ENCODE measurements at regions not wholly inside any gene's neighbourhood (a gene's known extent, or its start where the extent isn't known, plus 50 kb on each side); places are given as distances from the start of the nearest gene placed in this dataset.

- H3K9me3 Mint-ChIP-seq: peaks cover 5% of the 10 kb centered on the region
- ChIA-PET CTCF (no interaction called here), POLR2A (no interaction called here)
- no peak for DNase-seq
- no peak overlapping the region for H3K4me3 Mint-ChIP-seq
- no peak overlapping the region for H3K27ac Mint-ChIP-seq
- no peaks in the 10 kb centered on the region for H3K4me1 Mint-ChIP-seq
- H3K36me3 Mint-ChIP-seq (ENCODE audit: low read depth): no peaks in the 10 kb centered on the region
- H3K27me3 Mint-ChIP-seq: no peaks in the 10 kb centered on the region
These were observed 59.8 kb downstream of the SOX11 start for GRCh38 chr2:5751873-5752482.

GRCh38 chr2:5756272-5756671, 64.1 kb downstream of the SOX11 start:
- Mint-ChIP-seq H3K9me3 (peaks cover 5% of the 10 kb centered on the region), H3K27ac (no peak overlapping the region), H3K4me3 (no peak overlapping the region), H3K27me3 (no peaks in the 10 kb centered on the region), H3K4me1 (no peaks in the 10 kb centered on the region), H3K36me3 (ENCODE audit: low read depth) (no peaks in the 10 kb centered on the region)
- no peak for DNase-seq
- ChIA-PET CTCF (no interaction called here), POLR2A (no interaction called here)

GRCh38 chr2:5758346-5758745, 66.2 kb downstream of the SOX11 start:
- H3K9me3 Mint-ChIP-seq: peaks cover 9% of the 10 kb centered on the region

GRCh38 chr2:5759949-5760348, 67.8 kb downstream of the SOX11 start:
- Mint-ChIP-seq H3K4me1 (no peaks in the 10 kb centered on the region), H3K9me3 (peaks cover 7% of the 10 kb centered on the region), H3K27ac (no peak overlapping the region), H3K4me3 (no peak overlapping the region), H3K36me3 (ENCODE audit: low read depth) (no peaks in the 10 kb centered on the region), H3K27me3 (no peaks in the 10 kb centered on the region)
- CTCF ChIA-PET: no interaction called here
- DNase-seq: no peak
- POLR2A ChIA-PET: no interaction called here

More at GRCh38 chr2:5758346-5758745, 66.2 kb downstream of the SOX11 start:
- POLR2A ChIA-PET: no interaction called here
- H3K4me1 Mint-ChIP-seq: no peaks in the 10 kb centered on the region
- no peaks in the 10 kb centered on the region for H3K27me3 Mint-ChIP-seq
- no peak overlapping the region for H3K4me3 Mint-ChIP-seq
- DNase-seq: no peak
- no peaks in the 10 kb centered on the region for H3K36me3 Mint-ChIP-seq (ENCODE audit: low read depth)
- CTCF ChIA-PET: no interaction called here
- no peak overlapping the region for H3K27ac Mint-ChIP-seq

GRCh38 chr2:5763531-5763930, 71.3 kb downstream of the SOX11 start:
- Mint-ChIP-seq H3K36me3 (ENCODE audit: low read depth) (no peaks in the 10 kb centered on the region), H3K4me1 (no peaks in the 10 kb centered on the region), H3K27me3 (no peaks in the 10 kb centered on the region), H3K4me3 (no peak overlapping the region), H3K9me3 (peaks cover 4% of the 10 kb centered on the region), H3K27ac (no peak overlapping the region)
- ChIA-PET POLR2A (no interaction called here), CTCF (no interaction called here)
- no peak for DNase-seq

GRCh38 chr2:5764041-5764440, 71.9 kb downstream of the SOX11 start:
- Mint-ChIP-seq H3K9me3 (peaks cover 4% of the 10 kb centered on the region), H3K4me1 (no peaks in the 10 kb centered on the region)

GRCh38 chr2:5766056-5766455, 73.9 kb downstream of the SOX11 start:
- H3K27me3 Mint-ChIP-seq: no peaks in the 10 kb centered on the region
- H3K27ac Mint-ChIP-seq: no peak overlapping the region
- no peak overlapping the region for H3K4me3 Mint-ChIP-seq
- H3K9me3 Mint-ChIP-seq: peaks cover 4% of the 10 kb centered on the region
- no peaks in the 10 kb centered on the region for H3K4me1 Mint-ChIP-seq
- H3K36me3 Mint-ChIP-seq (ENCODE audit: low read depth): no peaks in the 10 kb centered on the region
- ChIA-PET CTCF (no interaction called here), POLR2A (no interaction called here)
- DNase-seq: no peak

More at GRCh38 chr2:5764041-5764440, 71.9 kb downstream of the SOX11 start:
- POLR2A ChIA-PET: no interaction called here
- Mint-ChIP-seq H3K36me3 (ENCODE audit: low read depth) (no peaks in the 10 kb centered on the region), H3K27ac (no peak overlapping the region), H3K4me3 (no peak overlapping the region), H3K27me3 (no peaks in the 10 kb centered on the region)
- CTCF ChIA-PET: no interaction called here
- no peak for DNase-seq

- no peak overlapping the region for H3K4me3 Mint-ChIP-seq
- ChIA-PET POLR2A (no interaction called here), CTCF (no interaction called here)
- peaks cover 4% of the 10 kb centered on the region for H3K9me3 Mint-ChIP-seq
- H3K27ac Mint-ChIP-seq: no peak overlapping the region
- no peaks in the 10 kb centered on the region for H3K27me3 Mint-ChIP-seq
- H3K4me1 Mint-ChIP-seq: no peaks in the 10 kb centered on the region
- H3K36me3 Mint-ChIP-seq (ENCODE audit: low read depth): no peaks in the 10 kb centered on the region
- DNase-seq: no peak
These were observed 74.4 kb downstream of the SOX11 start for GRCh38 chr2:5766561-5766960.

GRCh38 chr2:5777131-5777535, 84.9 kb downstream of the SOX11 start:
- DNase-seq: no peak
- H3K4me3 Mint-ChIP-seq: no peak overlapping the region
- no peak overlapping the region for H3K27ac Mint-ChIP-seq
- no peaks in the 10 kb centered on the region for H3K36me3 Mint-ChIP-seq (ENCODE audit: low read depth)
- no peaks in the 10 kb centered on the region for H3K27me3 Mint-ChIP-seq
- ChIA-PET POLR2A (no interaction called here), CTCF (no interaction called here)
- H3K9me3 Mint-ChIP-seq: peaks cover 2% of the 10 kb centered on the region
- no peaks in the 10 kb centered on the region for H3K4me1 Mint-ChIP-seq

- no peak overlapping the region for H3K4me3 Mint-ChIP-seq
- no peaks in the 10 kb centered on the region for H3K4me1 Mint-ChIP-seq
- CTCF ChIA-PET: no interaction called here
- no peak overlapping the region for H3K27ac Mint-ChIP-seq
- DNase-seq: no peak
- H3K27me3 Mint-ChIP-seq: no peaks in the 10 kb centered on the region
- H3K36me3 Mint-ChIP-seq (ENCODE audit: low read depth): no peaks in the 10 kb centered on the region
- POLR2A ChIA-PET: no interaction called here
- no peaks in the 10 kb centered on the region for H3K9me3 Mint-ChIP-seq
These were observed 89.5 kb downstream of the SOX11 start for GRCh38 chr2:5781679-5782078.

- no peak for DNase-seq
- ChIA-PET CTCF (no interaction called here), POLR2A (no interaction called here)
- Mint-ChIP-seq H3K4me1 (no peaks in the 10 kb centered on the region), H3K9me3 (peaks cover under 1% of the 10 kb centered on the region), H3K36me3 (ENCODE audit: low read depth) (no peaks in the 10 kb centered on the region), H3K4me3 (no peak overlapping the region), H3K27ac (no peak overlapping the region), H3K27me3 (no peaks in the 10 kb centered on the region)
These were observed 89.9 kb downstream of the SOX11 start for GRCh38 chr2:5782103-5782502.

- CTCF ChIA-PET: no interaction called here
- DNase-seq: no peak
- H3K4me3 Mint-ChIP-seq: no peak overlapping the region
- H3K27me3 Mint-ChIP-seq: no peaks in the 10 kb centered on the region
- H3K4me1 Mint-ChIP-seq: no peaks in the 10 kb centered on the region
- H3K27ac Mint-ChIP-seq: no peak overlapping the region
- POLR2A ChIA-PET: no interaction called here
- peaks cover 9% of the 10 kb centered on the region for H3K9me3 Mint-ChIP-seq
- H3K36me3 Mint-ChIP-seq (ENCODE audit: low read depth): no peaks in the 10 kb centered on the region
These were observed 96.3 kb downstream of the SOX11 start for GRCh38 chr2:5788447-5788846.

GRCh38 chr2:5791371-5791770, 99.2 kb downstream of the SOX11 start:
- no peak overlapping the region for H3K4me3 Mint-ChIP-seq

GRCh38 chr2:5794012-5794411, 101.8 kb downstream of the SOX11 start:
- CTCF ChIA-PET: no interaction called here
- POLR2A ChIA-PET: no interaction called here
- no peaks in the 10 kb centered on the region for H3K4me1 Mint-ChIP-seq
- H3K27ac Mint-ChIP-seq: no peak overlapping the region
- H3K27me3 Mint-ChIP-seq: no peaks in the 10 kb centered on the region
- no peaks in the 10 kb centered on the region for H3K36me3 Mint-ChIP-seq (ENCODE audit: low read depth)
- DNase-seq: no peak
- H3K4me3 Mint-ChIP-seq: no peak overlapping the region
- H3K9me3 Mint-ChIP-seq: peaks cover 12% of the 10 kb centered on the region

More at GRCh38 chr2:5791371-5791770, 99.2 kb downstream of the SOX11 start:
- Mint-ChIP-seq H3K27ac (no peak overlapping the region), H3K9me3 (peaks cover 15% of the 10 kb centered on the region), H3K36me3 (ENCODE audit: low read depth) (no peaks in the 10 kb centered on the region), H3K27me3 (no peaks in the 10 kb centered on the region), H3K4me1 (no peaks in the 10 kb centered on the region)
- ChIA-PET CTCF (no interaction called here), POLR2A (no interaction called here)
- DNase-seq: no peak

- H3K27me3 Mint-ChIP-seq: no peaks in the 10 kb centered on the region
- no peaks in the 10 kb centered on the region for H3K4me1 Mint-ChIP-seq
- H3K36me3 Mint-ChIP-seq (ENCODE audit: low read depth): no peaks in the 10 kb centered on the region
- peaks cover 13% of the 10 kb centered on the region for H3K9me3 Mint-ChIP-seq
- no peak overlapping the region for H3K27ac Mint-ChIP-seq
- ChIA-PET CTCF (no interaction called here), POLR2A (no interaction called here)
- no peak for DNase-seq
- no peak overlapping the region for H3K4me3 Mint-ChIP-seq
These were observed 105.9 kb downstream of the SOX11 start for GRCh38 chr2:5798084-5798483.
